ENCODE measurements at regions not wholly inside any gene's neighbourhood (a gene's known extent, or its start where the extent isn't known, plus 50 kb on each side); places are given as distances from the start of the nearest gene placed in this dataset.

GRCh38 chrX:124534536-124534935 lies 188.2 kb downstream of the SH2D1A start:
- Histone ChIP-seq H4K20me1 (ENCODE audit: control insufficient read depth, extremely low read depth, insufficient read depth, low read length) (no peaks in the 10 kb centered on the region), H3K4me2 (ENCODE audit: extremely low read depth, insufficient read depth, low read length) (no peak overlapping the region), H3K9ac (ENCODE audit: insufficient read depth, low read length) (no peak overlapping the region), H3K9me3 (ENCODE audit: control insufficient read depth, insufficient read depth, low read depth, low read length) (no peaks in the 10 kb centered on the region), H3K27ac (ENCODE audit: insufficient read depth, low read length) (no peak overlapping the region), H3K79me2 (ENCODE audit: control insufficient read depth, insufficient read depth, low read length) (no peaks in the 10 kb centered on the region), H3K36me3 (ENCODE audit: control insufficient read depth, insufficient read depth, low read length) (no peaks in the 10 kb centered on the region), H3K27me3 (ENCODE audit: control insufficient read depth, insufficient read depth, low read length) (no peaks in the 10 kb centered on the region), H2AFZ (ENCODE audit: low read length) (no peak overlapping the region), H3K4me1 (ENCODE audit: control insufficient read depth, extremely low read depth, insufficient read depth, low read length) (no peaks in the 10 kb centered on the region), H3K4me3 (replicated peaks in 1 of 4; ENCODE audit: control extremely low read depth in 1 of 4, insufficient read depth in 1 of 4, low read depth in 3 of 4, low read length in 4 of 4) (no peak overlapping the region)
- no peak for DNase-seq (ENCODE audit: low read depth in 2 of 2)
- no peak for TF ChIP-seq CTCF (conservative IDR thresholded peaks at IDR 0.05 in 1 of 2, IDR thresholded peaks at IDR 0.05 in 1 of 2; ENCODE audit: low read depth in 1 of 2, low read length in 2 of 2)
- TF ChIP-seq EZH2 (IDR thresholded peaks at IDR 0.05; ENCODE audit: low read length, missing control alignments), result no peak

GRCh38 chrX:124540474-124540873 lies 194.1 kb downstream of the SH2D1A start:
- Histone ChIP-seq H3K4me2 (ENCODE audit: extremely low read depth, insufficient read depth, low read length) (no peak overlapping the region), H3K27ac (ENCODE audit: insufficient read depth, low read length) (no peak overlapping the region), H4K20me1 (ENCODE audit: control insufficient read depth, extremely low read depth, insufficient read depth, low read length) (no peaks in the 10 kb centered on the region), H2AFZ (ENCODE audit: low read length) (no peak overlapping the region), H3K9ac (ENCODE audit: insufficient read depth, low read length) (no peak overlapping the region), H3K4me3 (replicated peaks in 1 of 4; ENCODE audit: control extremely low read depth in 1 of 4, insufficient read depth in 1 of 4, low read depth in 3 of 4, low read length in 4 of 4) (no peak overlapping the region), H3K27me3 (ENCODE audit: control insufficient read depth, insufficient read depth, low read length) (no peaks in the 10 kb centered on the region), H3K4me1 (ENCODE audit: control insufficient read depth, extremely low read depth, insufficient read depth, low read length) (no peaks in the 10 kb centered on the region), H3K79me2 (ENCODE audit: control insufficient read depth, insufficient read depth, low read length) (no peaks in the 10 kb centered on the region), H3K9me3 (ENCODE audit: control insufficient read depth, insufficient read depth, low read depth, low read length) (no peaks in the 10 kb centered on the region), H3K36me3 (ENCODE audit: control insufficient read depth, insufficient read depth, low read length) (no peaks in the 10 kb centered on the region)
- DNase-seq (ENCODE audit: low read depth in 2 of 2), result no peak
- TF ChIP-seq EZH2 (IDR thresholded peaks at IDR 0.05; ENCODE audit: low read length, missing control alignments) (no peak), CTCF (conservative IDR thresholded peaks at IDR 0.05 in 1 of 2, IDR thresholded peaks at IDR 0.05 in 1 of 2; ENCODE audit: low read depth in 1 of 2, low read length in 2 of 2) (no peak)

DNA sequence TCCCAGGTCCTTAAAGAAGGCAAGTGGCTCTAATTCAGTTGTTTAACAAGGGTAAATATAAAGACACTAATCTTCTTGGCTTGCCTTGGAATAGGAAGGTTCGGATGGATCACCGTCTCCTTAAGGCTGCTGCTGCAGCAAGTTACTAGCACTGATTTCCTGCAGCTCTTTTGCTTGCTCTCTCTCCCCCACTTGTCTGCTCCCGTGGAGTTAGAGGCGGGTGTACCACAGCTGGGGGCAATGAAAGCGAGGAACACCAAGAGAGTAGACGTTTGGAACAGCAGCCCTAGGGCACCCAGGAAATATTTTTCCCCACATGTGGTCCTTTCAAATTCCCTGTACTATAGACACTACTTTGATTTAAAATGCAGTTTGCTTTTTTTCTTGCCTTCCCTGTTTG lies 202.2 kb downstream of the SH2D1A start:
- H3K4me3 ChIP-seq (replicated peaks in 1 of 4; ENCODE audit: control extremely low read depth in 1 of 4, insufficient read depth in 1 of 4, low read depth in 3 of 4, low read length in 4 of 4), result no peak overlapping the region
- no peak overlapping the region for H3K27ac ChIP-seq (ENCODE audit: insufficient read depth, low read length)
- H3K27me3 ChIP-seq (ENCODE audit: control insufficient read depth, insufficient read depth, low read length), result no peaks in the 10 kb centered on the region
- H4K20me1 ChIP-seq (ENCODE audit: control insufficient read depth, extremely low read depth, insufficient read depth, low read length), result no peaks in the 10 kb centered on the region
- H2AFZ ChIP-seq (ENCODE audit: low read length), result no peak overlapping the region
- H3K9ac ChIP-seq (ENCODE audit: insufficient read depth, low read length), result no peak overlapping the region
- no peaks in the 10 kb centered on the region for H3K79me2 ChIP-seq (ENCODE audit: control insufficient read depth, insufficient read depth, low read length)
- no peaks in the 10 kb centered on the region for H3K4me1 ChIP-seq (ENCODE audit: control insufficient read depth, extremely low read depth, insufficient read depth, low read length)
- DNase-seq (ENCODE audit: low read depth in 2 of 2), result no peak
- no peak overlapping the region for H3K4me2 ChIP-seq (ENCODE audit: extremely low read depth, insufficient read depth, low read length)
- H3K9me3 ChIP-seq (ENCODE audit: control insufficient read depth, insufficient read depth, low read depth, low read length), result no peaks in the 10 kb centered on the region
- no peaks in the 10 kb centered on the region for H3K36me3 ChIP-seq (ENCODE audit: control insufficient read depth, insufficient read depth, low read length)
- TF ChIP-seq CTCF (conservative IDR thresholded peaks at IDR 0.05 in 1 of 2, IDR thresholded peaks at IDR 0.05 in 1 of 2; ENCODE audit: low read depth in 1 of 2, low read length in 2 of 2), result no peak

All from fibroblast of lung (primary cell).